GM19238 (cell line): ENCODE measurements at regions not wholly inside any gene's neighbourhood (a gene's known extent, or its start where the extent isn't known, plus 50 kb on each side); places are given as distances from the start of the nearest gene placed in this dataset.

Experiments used
- DNase-seq: peaks from one replicate; pipeline ENCODE4 v3.0.0; 2011; ENCODE audit warnings: low spot score; ENCODE audit not compliant: insufficient read length

DNA sequence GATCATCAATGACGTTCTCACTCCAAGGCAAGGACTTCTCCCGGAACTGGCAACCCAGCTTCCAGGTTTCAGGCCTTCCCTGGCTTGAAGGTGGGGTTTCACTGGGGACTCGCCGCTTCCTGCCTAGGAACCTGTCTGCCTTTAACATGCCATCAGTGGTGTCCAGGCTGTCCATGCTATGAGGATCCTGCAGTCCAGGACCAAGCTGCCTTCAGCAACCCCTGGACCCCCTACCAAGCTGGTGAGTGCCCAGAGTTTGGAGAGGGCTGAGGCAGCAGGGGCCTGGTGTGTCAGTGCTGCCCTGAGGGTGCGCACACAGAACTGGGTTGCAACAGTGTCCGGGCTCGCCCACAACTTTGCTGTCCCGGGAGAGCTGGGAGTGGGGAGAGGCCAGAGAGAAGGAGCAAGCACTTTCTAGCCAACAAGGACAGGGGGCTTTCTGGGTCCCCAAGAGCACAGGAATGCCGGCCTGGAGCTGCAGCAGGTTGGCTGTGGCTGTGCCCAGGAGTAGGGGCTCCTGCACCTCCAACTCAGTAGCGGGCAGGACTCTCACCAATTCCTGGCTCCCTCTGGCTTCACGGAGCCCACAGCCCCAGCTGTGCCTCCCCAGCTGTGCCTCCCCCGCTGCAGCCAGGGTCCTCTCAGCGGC, 1563.2 kb upstream of the MIR17HG start:
- no peak for DNase-seq

DNA sequence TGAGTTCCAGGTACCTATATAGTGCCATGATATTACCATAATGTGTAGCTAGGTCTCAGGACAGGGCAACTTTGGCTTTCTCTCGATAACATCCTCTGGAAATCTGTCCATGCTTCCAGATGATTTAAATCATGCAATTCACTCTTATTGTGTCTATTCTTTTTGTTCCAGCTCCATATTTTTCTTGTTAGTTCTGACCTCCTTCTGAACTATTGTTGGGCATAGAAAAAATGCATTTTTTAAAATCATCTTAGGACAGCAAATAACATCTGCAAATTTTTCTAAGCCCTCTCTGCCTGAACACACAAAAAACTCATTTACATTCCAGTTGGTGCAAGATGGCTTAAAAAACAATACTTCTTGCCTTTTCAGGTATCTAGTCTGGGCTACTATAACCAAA, 1561.0 kb upstream of the MIR17HG start:
- no peak for DNase-seq

DNA sequence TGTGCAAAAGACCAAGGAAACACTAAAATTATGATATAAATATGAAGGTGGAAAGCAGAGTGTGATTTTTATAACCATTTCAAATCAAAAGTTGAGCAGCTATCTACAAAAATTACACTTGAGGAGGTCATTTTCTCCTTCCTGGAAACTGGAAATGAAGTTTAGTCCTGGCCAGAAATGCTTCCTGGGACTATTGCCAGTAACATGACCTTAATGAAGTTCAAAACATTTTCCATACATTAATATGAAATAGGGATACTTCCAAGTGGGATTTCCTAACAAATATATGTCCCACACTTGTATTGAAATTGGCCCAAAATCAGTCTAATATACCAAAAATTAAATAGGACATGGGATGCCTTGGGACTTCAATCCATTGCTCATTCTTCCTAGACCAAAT, 1556.8 kb upstream of the MIR17HG start:
- DNase-seq, result no peak

DNA sequence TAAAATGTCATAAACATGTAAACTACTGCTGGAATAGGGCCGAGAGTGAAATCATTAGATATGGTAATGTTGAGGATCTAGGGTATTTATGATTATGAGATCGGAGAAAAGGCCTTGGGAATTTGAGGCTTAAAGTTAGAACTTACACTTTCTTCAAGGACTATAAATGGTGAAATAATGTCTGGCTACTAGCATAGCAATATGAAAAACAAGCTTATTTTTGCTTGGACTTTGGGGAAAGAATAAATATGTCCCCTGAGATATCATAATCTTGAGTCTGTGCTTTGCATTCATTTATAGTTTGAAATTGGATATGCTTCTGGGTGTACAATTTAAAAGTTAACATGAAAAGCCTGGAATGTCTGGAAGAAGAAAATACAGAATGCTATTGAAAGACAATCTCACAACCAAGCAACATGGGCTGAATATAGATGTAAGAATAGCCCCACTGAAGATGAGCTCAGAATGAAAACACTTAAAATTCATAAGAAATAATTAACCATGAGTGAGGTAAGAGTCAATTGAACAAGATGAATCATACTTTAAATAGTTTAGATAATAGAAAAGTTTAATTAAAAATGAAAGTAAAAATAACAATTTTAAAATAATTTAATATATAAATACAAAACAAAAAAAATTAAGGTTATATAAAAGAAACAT, 1555.4 kb upstream of the MIR17HG start:
- no peak for DNase-seq

DNA sequence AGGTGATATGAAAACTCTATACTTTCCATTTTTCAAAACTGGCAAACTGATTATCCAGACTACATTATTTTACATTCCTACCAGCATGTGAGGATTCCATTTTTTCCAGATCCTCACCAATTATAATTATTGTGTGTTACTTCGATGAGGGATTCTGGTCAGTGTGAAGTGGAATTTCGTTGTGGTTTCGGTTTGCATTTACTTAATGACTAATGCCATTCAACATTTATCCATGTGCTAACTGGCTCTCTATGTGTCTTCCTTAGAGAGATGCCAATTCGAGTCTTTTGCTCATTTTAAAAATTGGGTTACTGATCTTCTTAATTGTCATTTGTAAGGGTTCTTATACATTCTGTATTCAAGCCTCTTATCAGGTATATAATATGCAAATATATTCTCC, 1551.3 kb upstream of the MIR17HG start:
- no peak for DNase-seq

DNA sequence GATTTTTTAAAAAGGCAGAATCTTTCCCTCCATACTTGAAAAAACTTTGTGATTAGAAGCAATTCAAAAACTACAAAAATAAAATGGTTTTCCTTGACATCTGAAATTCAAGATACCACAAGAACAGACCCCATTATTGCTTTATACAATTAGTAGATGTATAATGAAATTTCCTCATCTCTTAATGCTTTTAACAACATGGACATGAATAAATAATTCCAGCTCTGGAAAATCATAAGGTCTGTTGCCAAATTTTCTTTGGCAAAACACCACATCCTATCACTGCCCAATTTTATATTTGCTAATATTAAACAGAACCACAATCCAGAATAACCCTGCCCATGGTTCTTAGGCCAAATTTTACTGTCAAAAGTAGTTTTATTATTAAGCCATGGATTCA, 1543.6 kb upstream of the MIR17HG start:
- no peak for DNase-seq

DNA sequence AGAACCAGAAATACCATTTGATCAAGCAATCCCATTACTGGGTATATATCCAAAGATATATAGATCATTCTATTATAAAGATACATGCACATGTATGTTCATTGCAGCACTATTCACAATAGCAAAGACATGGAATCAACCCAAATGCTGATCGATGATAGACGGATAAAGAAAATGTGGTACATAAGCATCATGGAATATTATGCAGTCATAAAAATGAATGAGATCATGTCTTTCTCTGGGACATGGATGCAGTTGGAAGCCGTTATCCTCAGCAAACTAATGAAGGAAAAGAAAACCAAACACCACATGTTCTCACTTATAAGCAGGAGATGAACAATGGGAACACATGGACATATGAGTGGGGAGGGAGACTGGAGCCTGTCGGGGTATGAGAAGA, 1540.9 kb upstream of the MIR17HG start:
- DNase-seq, result no peak

DNA sequence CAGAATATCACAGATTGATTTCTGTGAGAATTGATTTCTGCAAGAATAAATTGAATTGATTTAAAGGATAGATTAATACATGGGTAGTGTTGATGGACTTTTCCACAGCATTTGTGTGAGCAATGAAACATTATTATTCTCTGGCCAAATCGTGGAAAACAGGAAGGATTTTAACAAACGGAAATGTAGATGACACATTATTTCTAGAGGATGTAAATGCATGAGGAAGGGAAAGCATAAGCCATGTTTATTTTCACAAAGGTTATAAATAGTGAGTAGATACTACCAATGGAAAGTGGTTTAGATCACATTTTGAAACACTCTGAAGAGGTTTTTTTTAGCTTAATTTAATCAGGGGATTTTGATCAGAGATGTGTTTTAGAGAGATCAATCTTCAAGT, 1534.6 kb upstream of the MIR17HG start:
- no peak for DNase-seq

DNA sequence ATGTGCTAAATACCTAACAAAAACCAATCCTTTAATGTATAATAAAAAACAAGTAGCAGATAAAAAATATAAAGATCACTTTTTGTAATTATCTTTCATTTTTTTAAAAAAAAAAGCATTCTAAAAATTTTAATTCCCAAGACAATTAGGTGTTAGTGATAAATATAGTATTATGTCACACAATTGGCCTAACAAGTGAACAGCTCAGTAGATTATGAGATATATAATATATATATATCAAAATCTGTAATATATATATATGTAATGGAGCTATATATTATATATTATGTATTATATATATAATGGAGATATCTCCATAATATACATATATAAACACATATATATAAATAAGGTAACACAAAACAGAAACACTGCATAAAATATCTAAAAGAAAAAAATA, 1531.1 kb upstream of the MIR17HG start:
- no peak for DNase-seq

DNA sequence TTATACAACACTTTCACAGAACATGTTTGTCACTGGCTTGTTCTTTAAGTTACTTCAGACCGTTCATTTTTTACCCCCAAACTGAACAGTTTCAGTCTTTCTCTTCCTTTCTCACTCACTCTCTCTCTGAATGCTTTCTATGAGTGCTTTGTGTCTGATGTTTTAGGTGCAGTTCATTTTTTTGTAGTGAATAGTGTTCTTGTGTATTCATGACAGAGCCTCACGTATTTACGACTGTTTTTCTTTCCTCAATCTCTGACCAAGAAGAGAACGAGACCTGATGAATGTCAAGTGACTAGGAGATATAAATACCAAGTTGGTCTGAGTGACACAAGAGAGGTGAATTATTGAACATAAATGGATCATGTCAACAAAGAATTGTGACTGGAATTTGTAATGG, 1525.0 kb upstream of the MIR17HG start:
- no peak for DNase-seq

DNA sequence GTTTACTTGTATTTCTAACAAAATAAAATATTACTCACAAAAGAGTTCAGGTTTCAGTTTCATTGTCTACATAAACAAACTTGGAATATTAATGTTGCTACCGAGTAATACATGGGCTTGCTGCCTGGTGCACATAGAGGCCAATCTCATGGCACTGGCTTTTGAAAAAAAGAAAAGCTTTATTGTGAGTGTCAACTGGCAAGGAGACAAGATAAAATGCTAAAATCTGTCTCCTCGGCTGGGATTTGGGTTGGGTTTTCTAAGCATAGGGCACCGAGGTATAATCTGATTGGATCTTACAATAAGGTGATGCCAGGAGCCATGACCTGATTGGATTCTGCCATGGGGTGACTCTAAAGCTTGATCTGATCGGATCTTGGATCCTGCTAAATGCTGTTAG, 1519.9 kb upstream of the MIR17HG start:
- DNase-seq, result no peak

DNA sequence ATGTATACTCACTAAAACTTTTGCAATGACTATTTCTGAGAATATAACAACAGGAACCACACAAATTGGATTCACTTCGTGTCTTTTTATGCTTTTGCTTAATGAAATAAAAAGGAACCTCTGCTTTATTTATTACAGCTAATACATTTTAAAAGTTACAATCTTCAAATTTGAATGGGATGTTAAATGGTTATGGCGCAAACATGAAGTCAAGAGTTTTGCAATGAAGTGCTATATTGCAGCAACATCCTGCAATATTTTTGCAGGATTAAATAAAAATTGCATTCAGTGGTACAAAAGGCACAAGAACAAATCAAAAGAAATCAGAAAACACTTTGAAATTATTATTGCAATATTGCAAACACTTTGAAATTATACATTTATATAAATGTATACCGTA, 1519.0 kb upstream of the MIR17HG start:
- DNase-seq, result no peak

DNA sequence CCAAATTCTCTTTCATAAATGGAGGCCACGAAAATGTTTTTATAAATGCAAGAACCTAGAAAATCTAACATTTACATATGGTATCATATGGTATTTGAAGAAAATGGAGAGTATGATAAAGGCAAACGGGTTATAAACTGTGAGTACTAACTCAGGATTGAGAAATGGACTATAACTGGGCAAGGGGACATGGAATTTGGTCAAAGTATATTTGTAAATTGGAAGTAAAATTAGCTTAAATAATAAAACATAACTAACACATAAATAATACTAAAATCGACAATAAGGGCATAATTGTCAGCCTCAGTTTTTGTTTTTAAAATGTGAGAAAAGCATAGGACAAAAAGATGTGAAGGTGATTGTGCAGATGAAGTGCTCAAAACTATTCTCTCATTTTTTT, 1516.3 kb upstream of the MIR17HG start:
- no peak for DNase-seq

DNA sequence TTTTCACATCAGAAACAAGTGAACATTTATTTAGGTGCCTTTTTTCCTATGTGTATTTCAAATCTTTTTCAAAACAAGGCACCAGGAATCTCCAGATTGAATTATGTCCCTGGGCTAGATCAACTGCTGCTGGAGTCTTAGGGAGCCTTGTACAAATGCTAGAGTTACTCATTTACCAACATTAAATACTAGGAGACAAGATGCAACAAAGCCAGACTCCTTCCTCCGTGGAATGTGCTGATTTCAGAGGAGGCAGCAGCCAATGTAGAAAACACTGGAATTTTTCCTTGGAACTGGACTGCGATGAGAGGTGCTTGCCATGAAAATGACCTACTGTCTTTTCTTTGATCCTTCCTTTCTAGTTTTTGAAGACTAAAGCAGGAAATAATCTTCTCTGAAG, 1514.7 kb upstream of the MIR17HG start:
- DNase-seq, result no peak

DNA sequence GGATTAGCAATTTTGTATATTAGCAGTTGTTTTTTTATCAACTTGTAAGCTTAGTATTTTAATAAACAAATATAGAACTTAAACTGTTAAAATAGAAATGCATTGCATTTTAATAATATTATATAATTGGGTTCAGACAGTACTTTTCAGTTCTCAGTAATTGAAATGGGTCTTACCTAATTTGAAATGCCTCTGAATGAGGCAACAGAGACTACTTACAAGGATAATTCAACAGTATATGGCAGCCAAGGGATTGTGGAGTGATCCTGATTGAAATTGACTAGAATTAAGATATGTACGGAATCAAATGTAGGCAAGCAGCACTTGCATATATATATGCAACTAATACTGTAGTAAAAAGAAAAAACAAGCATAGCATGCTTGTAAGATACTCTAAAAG, 1503.9 kb upstream of the MIR17HG start:
- no peak for DNase-seq

DNA sequence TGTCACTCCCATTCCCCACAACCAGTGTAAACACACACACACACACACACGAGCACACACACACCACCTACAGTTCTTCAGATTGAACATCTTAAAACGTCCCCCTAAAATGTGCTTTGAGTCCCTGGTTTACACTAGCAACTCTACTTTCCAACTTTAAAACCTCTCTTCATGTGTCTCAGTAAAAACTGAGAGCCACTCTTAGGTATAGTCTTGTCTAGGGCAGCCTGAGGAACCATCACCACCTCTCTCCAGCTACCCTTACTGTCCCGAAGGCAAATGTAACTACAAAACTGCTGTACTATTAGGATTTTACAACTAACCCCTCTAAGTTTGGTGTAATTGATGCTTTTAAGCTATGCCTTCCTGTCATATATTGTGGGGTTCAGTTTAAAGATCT, 1501.6 kb upstream of the MIR17HG start:
- no peak for DNase-seq

DNA sequence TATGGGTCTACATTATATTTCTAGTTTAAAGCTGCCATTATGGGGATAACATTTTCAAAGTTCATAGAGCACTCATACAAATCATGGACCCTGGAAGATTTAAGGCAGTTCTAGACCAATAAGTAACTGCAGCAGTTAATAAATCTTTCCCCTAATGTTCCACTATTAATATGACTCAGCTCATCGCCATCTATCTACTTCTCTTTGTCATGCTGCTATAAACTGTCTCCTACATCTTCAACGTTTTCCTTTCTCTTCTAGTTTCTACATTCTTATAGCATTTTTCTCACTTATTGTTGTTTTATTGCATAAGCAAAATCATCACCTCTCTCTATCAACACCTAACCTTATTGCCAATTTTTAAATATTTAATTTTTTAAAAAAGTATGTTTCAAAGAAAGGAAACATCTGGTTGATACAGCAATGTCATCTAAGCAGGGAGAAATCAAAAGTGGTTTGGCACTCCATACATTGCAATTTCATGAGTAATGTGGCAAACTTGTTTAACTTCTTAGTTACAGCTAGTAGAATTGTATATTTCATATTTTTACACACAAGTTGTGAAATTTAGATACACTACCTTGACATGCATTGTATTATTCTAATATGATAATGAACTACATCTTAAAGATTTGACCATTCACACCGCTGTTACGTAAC, 1500.4 kb upstream of the MIR17HG start:
- DNase-seq, result no peak

DNA sequence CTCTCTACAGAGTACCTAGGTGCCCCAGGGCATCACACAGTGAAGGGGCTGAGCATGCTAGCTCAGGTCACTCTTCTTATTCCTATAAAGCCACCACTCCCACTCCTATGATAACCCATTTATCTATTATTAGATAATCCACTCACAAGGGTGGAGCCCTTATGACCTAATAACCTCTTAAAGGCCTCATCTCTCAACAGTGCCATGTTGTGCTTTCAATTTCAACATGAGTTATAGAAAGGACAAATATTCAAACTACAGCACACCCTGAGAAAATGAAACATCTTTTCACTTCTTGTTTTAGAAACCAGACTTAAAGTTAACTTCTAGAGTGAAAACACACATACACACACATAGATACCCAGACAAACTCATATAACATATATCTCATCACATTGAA, 1494.9 kb upstream of the MIR17HG start:
- no peak for DNase-seq

DNA sequence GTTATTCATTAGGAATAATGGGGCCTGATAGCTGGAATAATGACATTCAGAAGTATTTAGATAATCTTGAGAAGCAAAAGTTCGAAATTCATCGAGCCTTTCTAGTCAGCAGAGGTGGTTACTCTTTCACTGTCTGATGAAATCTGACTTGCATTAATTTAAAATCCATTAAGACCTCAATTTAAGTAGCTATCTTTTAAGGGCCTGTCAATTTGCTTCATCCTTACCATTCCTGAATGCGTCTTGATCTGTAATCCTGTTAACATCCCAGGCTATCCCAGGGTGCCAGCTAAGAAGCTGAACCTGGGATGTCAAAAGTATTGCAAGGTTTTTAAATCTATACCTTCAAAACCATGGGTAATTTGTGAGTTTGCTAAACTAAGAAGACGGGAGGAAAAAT, 1491.0 kb upstream of the MIR17HG start:
- no peak for DNase-seq

DNA sequence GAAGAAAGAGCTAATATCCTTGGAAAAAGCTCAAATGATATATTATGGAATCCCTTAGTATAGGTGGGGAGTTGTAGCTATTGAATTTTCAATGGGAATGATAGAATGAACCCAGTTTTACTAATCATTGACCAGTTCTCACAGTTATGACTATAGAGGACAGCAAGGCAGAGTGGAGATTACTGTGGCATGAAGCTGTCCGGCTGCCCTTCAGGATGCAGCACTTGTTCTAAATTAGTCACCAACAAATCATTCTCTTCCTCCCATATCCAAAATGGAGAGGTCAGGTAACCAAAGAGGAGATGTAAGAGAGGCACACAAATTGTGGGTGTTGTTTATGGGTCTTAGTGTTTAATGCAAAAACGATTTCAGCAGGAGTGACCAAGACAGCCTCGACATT, 1490.0 kb upstream of the MIR17HG start:
- DNase-seq, result no peak

DNA sequence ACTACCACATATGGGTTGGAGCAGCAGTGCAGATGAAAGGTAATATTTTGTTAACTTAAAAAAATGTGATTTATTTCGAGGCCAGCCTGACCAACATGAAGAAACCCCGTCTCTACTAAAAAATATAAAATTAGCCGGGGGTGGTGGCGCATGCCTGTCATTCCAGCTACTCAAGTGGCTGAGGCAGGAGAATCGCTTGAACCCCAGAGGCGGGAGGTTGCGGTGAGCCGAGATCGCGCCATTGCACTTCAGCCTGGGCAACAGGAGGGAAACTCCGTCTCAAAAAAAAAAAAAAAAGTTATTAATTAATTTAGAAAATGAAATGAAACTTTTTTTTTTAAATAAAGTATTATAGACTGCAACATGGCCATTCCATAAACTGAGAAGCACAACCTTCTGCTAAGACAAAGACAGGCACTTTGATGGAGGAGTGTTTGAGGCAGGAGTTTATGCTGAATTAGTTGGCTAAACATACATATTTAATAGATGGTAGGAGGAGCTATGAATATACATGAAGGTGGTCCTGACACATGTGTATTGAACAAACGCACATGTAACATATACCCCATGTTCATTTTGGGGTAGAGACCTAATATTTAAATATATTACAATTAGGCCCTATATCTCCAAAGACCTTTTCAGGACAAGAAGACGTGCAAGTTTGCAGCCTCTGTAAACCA, 1485.3 kb upstream of the MIR17HG start:
- DNase-seq, result no peak

DNA sequence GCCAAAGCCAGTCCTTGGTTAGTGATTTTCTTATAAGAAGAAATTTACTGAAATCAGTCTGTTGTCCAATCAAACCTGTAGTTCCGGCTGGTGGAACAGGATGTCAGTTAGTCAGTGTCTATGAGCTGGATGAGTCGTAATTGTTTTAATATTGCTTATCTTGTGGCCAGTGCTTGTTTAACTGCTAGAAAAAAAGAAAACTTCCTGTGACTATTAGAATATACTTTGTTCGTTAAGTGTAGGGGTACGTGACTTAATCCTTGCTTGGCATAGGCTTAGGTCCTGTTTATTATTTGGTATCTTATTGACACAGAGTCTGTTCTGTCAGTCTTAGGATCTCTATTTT, 1484.8 kb upstream of the MIR17HG start:
- DNase-seq, result no peak
